Dedifferentiated amniotic fluid mesenchymal stem cell (primary cell): ENCODE measurements at regions not wholly inside any gene's neighbourhood (a gene's known extent, or its start where the extent isn't known, plus 50 kb on each side); places are given as distances from the start of the nearest gene placed in this dataset.

Experiments used
- DNase-seq: peaks from one replicate; pipeline ENCODE4 v3.0.0-alpha.2; 2016; ENCODE audit errors: extremely low spot score

DNA sequence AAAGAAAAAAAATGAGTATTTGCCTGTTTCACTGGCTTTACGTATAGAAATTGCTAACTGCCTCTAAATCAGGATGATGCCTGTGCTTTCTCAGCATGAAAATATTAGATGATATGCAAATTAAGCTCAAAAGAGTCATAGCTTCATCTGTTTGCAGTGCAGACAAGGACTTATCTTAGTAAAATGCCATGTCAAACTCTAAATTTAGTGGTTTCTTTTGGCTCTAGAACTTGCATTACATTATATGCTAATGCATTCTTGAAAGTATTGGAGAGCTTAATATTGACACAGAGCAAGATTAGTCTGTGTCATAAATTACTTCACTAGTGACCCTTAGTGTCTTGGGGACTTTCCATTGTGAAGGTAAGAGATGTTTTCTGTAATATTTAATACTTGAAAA, 1109.1 kb upstream of the NRXN1 start:
- DNase-seq: no peak

DNA sequence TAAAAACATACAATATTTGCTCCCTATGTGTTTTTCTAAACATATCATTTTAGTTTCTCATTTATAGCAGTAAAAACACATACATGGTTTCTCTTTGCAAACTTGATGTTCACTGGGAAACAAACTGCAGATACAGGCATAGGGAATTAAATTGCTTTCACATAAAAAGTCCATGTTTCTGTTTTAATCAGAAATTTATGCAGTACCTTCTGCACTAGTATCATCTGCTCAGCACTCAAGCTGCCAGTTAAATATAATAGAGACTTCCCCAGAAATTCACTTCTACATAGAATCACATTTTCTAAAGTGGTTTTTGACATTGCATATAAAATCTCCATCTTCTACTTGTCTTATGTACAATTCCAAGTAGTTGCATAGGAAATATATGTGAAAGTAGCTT, 1107.3 kb upstream of the NRXN1 start:
- DNase-seq: no peak

DNA sequence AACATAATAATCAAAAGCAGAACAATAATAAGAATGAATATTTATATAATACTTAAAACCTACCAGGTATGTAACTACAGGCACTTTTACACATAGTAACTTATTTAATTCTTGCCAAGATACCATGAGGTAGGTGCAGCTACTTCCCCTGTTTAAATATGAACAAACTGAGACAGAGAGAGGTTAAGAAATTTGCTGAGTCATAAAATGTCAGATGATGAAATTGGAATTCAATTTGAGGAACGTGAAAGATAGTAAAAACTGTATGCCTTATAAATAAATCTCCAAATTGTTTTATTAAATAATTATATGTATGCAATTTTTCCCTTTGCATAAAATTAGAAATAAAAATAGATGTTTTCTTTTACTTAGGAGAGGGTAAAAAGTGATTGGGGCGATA, 1103.3 kb upstream of the NRXN1 start:
- no peak for DNase-seq

DNA sequence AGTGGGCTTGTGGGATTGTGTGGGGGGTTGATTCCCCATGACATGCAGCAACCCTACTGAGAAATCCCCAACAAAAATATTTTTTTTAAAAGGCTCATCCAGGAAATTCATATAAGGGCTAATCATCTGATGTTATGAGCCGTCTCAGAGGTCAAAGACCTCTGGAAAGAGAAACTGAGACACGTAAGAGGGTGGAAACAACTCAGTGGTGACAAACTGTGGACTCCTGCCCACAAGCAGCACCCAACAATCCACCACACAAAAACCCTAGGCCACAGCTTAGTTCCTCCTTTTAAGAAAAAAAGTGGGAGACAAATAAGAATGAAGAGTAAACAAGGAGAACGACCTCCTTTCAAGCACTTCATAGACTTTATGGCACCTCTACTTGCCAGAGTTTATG, 1096.1 kb upstream of the NRXN1 start:
- DNase-seq: no peak

DNA sequence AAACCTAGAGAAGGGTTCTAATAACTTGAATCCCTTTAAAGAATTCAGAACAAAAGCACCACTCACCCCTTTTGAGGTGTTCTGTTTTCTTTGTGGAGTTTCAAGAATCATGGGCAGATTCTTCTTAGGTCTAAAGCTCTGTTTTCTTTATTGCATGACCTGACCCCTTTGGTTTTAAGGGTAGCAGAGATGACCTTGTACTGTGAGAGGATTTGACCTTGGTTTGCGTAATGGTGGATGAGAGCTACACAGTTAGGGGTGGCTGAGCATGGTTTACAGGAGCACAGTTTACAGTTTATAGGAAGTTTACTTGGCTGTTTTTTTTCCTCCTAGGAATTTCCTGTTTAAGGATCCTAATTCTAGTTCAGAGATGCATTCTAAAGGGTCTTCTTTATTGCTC, 1095.6 kb upstream of the NRXN1 start:
- no peak for DNase-seq

DNA sequence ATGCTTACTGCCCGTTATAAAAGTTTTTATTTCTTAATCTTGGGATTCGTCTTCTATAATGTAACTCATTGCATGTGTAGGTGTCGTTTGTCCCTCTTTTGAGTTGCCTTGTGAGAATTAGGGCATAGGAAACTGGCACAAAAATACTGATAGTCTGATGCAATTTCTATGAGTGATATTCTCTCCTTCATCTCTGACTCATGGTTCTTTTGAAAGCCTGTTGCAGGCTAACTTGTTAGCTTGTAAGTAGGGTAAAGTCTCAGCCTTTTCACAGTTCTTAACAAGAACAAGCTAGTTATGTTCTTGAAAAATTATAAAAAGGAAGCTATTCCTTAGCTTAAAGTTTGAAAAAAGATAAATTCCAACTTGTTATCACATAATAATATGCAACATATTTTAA, 1085.4 kb upstream of the NRXN1 start:
- DNase-seq: peak; percentile 57

DNA sequence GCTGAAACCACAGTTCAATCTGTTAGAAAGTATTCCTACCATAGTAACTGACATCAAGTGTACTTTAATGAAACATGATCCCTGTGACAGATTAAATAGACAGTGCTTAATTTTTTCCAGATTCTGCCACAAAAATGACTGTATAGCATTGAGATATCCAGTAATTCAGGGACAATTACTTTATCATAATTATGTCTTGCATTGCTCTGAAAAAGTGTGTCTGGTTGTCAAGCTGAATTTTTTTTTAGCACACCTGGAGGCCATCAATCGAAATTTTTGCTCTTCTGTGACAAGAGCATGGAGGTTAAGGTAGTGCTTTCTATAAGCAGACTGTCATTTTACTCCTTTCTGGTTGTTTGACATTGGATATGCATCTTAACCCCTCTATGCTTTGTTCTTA, 1083.8 kb upstream of the NRXN1 start:
- no peak for DNase-seq

DNA sequence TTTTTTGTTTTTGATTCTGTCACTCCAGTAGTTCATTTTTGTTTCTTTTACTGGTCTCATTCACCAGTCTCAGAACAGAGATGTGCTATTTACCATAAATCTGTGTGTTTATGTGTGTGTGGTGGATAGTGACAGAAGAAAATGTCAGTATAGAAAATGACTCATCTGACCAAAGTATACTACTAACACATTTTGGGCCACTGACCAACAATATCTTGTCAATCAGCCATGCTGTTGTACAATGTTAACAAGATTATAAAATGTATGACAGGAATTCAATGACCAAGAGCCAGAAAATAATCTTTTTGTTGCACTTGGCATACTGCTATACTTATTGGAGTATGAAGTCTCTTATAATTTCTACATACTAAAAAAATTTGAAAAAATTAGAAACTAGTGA, 1081.4 kb upstream of the NRXN1 start:
- DNase-seq: peak; percentile 71

DNA sequence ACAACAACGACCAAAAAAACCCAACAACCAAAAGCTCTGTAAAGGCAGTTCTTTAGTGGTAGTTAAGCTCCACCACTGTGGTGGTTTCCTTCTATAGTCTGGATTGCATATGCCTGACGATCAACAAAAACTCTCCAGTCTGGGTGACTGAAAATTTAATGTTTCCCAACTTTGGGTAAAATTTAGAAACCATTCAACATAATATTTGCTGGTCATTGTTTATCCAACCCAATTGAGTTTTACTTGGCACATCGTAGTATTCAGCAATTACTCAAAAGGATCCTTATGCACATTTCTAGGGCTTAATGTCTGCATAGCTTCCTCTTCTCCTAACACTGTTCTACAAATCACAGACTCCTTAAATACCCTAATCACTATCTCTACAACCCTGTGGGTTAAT, 1080.2 kb upstream of the NRXN1 start:
- no peak for DNase-seq

DNA sequence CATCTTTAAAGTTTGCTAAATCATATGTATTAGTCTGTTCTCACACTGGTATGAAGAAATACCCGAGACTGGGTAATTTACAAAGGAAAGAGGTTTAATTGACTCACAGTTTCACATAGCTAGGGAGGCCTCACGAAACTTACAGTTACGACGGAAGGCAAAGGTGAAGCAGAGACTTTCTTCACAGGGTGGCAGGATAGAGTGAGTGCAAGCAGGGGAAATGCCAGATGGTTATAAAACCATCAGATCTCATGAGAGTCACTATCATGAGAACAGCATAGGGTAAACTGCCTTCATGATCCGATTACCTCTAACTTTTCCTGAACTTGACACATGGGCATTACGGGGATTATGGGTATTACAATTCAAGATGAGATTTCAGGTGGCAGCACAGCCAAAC, 1075.2 kb upstream of the NRXN1 start:
- DNase-seq: no peak

DNA sequence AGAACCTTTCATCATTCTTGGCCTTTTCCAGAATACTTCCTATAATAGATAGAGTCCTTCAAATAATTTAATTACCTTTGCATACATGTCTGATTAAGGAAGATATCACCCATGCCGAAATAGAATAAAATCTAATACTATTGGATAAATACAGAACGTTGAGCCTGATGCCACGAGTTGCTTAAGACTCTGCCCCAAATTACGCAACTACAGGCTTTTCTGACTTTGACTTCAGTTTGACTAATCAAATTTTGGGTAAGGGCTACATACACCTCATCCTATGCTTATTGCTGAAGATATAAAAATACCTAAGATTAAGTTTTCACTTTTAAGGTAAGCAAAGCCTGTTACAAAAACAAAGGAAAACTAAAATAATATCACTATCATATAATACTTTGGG, 1065.1 kb upstream of the NRXN1 start:
- DNase-seq: no peak

DNA sequence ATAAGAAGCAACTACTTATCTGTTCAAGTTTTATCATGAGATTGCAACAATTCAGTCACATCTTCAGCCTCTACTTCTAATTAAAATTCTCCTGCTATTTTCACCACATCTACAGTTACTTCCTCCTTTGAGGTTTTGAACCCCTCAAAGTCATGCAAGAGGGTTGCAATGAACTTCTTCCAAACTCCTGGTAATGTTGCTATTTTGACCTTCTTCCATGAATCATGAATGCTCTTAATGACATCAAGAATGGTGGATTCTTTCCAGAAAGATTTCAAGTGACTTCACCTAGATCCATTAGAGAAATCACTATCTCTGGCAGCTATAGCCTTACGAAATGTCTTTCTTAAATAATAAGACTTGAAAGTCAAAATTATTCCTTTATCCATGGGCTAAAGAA, 1052.8 kb upstream of the NRXN1 start:
- no peak for DNase-seq

DNA sequence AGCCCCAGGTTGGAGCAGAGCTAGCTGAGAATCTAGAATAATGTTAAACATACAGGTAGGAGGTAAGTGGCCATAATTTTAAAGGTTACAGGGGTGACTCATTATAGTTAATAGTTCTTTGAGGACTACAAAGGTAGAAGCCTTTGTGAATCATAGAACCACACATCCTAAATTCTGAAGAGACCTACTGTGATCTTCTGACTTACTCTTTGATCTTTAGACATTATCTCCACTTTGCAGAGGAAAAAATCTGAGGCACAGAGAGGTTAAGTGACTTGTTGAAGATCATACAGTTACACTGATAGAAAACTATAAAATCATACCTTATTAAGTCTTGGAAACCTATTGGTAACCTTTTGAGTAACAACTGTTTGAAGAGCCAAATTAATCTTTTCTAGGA, 1051.3 kb upstream of the NRXN1 start:
- DNase-seq: no peak

DNA sequence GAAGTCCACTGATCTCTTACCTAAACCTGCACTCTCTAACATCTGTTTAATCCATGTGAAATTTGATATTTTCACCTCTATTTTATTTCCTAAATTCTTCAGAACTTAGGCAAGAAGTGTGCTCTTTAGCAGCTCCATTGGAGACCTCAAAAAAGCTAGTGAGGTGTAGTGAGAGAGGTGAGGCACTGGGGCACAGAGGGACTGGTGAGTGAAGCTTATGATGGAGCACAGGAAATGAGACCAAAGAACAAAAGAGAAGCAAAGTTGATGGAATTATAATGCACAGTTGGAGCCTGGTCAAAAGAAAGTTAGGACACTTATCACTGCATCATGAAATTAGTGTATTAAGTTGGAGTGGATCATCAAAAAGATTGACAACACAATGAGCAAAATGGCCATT, 1050.7 kb upstream of the NRXN1 start:
- DNase-seq: no peak

DNA sequence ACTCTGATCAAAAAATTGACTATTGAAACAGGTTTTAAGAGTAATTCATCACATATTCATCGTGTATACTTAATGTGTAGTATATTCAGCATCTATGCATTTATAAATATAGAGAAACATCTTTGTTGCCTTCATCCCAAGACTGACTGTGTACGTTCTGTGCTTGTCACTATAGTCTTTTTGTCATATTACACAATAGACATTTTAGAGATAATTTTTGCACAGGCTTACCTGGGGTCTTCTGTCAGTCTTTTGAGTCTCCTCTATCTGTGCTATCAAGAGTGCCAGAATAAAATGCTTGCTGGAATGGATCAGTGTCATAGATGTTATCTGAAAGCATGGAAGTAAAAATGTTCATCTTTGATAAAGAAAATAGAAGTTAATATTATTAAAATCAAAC, 1047.7 kb upstream of the NRXN1 start:
- no peak for DNase-seq

DNA sequence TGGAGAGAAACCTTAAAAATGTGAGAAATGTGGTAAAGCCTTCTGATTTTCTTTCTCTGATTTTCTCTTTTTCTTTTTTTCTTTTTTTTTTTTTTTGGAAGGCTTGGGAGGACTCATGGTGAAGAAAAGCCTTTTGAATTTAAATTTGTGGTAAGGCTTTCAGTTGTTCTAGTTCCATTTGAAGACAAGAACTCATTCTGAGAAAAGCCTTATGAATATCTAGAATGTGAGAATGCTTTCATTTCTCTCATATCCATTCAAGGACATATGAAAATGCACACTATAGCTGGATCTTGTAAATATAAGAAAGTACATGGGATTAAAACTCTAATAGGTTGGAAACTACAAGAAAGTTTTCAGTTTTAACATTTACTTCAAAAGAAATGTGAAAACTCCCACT, 1045.2 kb upstream of the NRXN1 start:
- DNase-seq: no peak

DNA sequence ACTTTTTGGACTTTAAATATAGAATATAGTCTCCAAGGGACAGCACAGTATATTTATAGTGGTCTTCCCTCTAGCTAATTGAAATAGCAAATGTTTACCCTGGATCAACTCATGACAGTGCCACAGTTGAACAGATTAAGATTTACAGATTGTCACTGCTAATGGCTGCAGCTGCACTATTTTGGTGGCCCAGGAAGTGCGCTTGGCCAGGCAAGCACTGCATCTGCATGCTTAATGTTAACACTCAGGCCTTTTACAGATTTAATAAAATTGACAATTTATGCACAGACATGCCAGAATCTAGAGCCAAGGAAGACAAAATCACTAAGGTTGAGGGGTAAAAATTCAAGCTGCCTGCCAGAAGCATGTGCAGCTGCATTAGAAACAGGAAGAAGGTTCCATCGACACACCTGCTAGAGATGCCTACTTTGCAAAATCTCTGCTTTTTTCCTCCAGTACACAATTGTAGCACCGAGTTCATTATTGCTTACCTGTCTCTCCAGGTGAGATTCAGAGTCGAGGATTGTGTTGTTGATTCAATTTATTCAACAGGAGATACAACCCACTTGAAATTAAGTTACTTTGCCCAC, 1042.3 kb upstream of the NRXN1 start:
- DNase-seq: no peak

DNA sequence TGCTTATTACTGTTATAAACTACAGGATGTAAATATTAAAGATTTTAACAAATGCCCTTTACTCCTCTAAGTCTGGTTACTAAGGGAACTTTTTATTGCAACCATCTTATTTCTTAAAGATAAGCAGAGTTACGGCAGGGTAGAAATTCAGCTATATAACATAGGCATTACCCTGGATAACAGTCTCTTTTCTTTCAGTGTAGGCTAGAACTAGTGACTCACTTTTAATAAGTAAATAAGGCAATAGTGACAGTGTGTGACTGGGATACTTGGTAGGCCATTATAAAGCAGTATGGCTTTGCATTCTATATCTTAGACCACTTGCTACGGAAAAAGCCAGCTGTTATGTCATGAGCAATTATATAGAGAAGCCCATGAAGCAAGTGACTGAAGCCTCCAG, 1041.0 kb upstream of the NRXN1 start:
- DNase-seq: no peak

DNA sequence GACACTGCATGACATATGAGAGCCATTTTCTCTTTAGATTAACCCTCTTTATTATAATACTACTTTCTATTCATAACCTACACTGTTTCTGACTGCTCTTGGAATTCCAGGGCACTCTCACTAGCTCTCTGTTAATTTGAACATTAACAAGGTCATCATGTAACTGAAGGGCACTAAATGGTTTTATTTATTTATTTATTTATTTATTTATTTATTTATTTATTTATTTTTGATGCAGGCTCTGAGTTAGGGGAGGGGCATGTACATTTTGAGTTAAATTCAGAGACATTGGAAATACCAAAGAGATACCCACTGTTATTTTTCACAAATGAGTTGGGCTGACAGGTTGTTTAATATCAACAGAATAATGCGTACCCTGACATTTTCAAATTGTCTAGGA, 1038.7 kb upstream of the NRXN1 start:
- DNase-seq: no peak

DNA sequence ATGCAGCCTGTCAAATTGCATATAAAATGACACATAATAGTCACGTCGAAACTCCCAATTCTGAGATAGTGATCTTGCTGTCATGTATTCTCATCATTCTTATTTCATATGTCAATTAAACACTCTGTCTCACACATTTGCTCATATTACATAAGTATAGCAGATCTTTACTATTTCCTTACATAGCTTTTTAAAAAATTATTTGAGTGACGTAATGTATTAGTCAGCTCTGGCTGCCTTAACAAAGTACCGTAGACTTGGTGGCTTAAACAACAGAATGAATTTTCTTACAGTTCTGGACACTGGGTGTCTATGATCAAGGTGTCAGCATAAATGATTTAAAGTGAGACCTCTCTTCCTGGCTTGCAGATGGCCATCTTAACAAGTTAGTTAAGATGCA, 1032.3 kb upstream of the NRXN1 start:
- no peak for DNase-seq

DNA sequence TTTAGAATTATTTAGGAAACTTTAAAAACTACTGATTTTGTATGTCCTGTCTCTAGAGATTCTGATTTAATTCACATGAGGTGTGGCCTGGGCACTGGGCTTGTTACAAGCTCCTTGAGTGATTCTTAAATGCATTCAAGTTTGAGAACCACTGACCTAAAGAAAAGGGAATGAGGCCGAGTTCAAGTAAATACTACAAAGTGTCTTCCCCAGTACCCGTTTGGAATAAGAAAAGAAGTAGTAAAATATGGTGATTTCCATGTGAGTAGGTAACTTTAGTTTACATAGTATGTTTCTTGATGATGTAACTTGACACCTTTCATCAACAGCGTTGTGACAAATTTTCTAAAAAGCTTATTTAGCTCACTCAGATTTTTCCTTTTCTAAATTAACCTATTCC, 1022.9 kb upstream of the NRXN1 start:
- DNase-seq: no peak

DNA sequence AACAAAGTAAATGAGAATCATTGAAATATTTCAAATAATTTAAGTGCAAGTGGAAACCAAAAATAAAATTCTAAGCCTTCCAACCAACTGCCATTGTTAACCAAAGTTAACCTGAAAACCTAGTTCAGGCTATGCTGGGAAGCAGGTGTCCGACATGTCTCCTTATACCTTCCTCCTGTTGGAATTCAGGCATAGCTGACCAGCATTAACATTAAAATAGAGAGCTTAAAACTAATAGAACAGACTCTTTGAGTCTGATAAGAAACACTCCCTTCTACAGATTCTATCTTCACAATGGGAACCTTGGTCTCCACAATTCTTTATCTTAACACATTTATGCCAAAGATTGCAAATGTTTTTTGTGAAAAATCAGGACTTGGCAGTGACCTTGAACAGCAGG, 1004.9 kb upstream of the NRXN1 start:
- no peak for DNase-seq

DNA sequence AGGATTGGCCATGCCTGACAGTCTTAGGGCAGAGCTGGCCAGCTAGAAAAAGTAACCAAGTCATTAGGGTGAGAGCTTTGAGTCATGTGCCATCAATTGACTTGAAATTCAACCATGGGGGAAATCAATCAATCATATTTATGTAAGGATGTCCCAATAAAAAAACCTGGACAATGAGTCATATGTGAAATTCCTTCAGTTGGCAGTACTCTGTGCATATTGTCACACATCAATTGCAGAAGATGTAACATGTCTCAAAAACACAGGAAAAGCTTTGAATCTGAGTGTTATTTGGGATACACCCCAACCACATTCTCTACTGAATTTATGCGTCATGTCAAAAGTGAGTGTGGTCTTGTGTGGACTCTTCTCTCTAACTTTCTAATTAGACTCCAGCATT, 1004.1 kb upstream of the NRXN1 start:
- DNase-seq: no peak

DNA sequence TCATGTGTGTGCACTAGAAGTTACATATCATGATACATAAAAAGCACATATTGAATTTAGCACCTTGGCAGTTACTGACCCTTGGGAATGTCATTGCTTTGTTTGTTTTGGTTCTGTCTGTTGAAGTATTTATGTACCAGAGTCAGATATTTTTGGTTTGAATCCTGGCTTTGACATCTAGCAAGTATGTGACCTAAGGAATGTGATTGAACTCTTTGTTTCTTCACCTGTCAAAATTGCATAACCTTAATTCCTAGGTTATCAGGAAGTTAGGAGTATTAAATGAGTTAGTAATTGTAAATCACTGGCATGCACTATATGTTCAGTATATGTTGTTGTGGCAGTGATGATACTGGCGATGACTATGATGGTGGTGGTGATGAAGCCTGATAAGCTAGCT, 1003.5 kb upstream of the NRXN1 start:
- no peak for DNase-seq

DNA sequence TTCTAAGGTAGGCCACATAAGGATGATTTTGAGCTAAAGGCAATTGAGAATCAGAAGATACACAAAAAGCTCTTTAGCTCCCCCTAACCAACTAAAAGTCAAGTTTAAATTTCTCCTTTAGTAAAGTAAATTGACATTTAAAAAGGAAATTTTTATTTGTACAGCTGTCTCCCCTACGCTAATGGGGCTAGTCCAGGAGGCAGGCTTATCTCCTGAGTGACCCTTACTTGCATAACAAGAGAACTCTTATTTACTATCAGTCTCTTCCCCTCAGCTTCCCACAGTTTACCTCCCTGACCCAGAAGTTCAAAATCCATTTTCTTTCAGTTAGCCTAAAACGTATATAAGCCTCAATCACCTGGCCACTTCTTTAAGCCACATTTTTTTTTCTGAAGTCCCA, 1002.8 kb upstream of the NRXN1 start:
- no peak for DNase-seq
